HS-27A (cell line): ENCODE measurements at regions not wholly inside any gene's neighbourhood (a gene's known extent, or its start where the extent isn't known, plus 50 kb on each side); places are given as distances from the start of the nearest gene placed in this dataset.
"Not testable (repeated sequence)": the region's sequence is repeated elsewhere in the genome, so short reads cannot be mapped to it uniquely, and the experiment has no call there.

Source experiments
- DNase-seq: peaks from one replicate; pipeline ENCODE4 v3.0.0-alpha.2; 2012; ENCODE audit warnings: low read depth, missing footprints

DNA sequence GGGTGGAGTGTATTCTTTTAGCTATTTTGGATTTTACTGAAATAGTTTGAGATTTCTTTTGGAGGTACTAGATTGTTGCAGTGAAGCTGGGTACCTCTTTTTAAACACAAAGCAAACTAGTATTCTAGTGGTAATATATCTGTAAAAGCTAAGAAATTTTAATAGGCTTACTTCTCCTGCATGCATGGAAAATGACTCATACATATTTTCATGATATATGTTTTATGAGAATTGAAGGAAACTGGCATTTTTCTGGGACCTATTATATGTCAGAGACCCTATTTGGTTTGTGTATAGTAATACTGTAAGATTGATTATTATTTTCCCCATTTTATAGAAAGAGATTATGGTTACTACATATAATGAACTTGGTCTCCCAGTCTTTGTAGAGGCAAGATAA, 851.0 kb downstream of the DIPK2A start:
- peak; percentile 23 for DNase-seq

DNA sequence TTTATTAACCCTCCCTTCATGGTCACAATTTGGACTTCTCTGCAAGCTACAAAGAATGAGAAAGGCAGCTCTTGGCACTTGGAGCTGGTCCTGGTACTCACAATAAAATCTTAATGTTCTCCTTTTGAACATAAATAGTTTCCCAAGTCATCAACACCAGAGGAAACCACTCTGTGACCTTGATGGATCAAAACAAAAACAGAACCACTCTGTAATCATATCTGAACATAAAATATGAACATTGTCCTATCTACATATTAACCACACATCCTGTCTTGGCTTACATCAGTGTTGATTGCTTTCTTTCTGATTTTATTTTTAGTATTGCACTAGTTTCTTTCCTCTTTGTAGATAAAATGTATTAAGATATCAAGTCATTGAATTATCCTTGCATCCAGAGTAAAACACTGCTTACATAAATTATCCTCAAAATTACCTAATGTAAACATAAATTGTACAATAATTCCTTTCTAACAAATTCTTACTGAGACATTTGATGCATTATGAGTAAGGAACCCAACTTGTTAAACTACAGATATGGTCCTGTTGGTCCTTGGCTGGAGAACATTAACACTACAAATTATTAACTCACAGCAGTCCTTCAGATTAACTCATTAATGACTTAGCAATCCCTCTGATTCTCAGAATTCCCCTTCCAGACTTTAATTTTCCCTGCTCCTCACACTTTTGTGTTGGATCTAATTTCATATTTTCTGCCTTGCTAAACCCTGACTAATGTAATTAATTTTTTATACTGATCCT, 860.5 kb downstream of the DIPK2A start:
- DNase-seq, result no peak

- DNase-seq, result no peak
Observed at GRCh38 chr3:144839991-144840390, 868.4 kb downstream of the DIPK2A start.

- DNase-seq, result no peak
Observed at GRCh38 chr3:144840866-144841265, 869.2 kb downstream of the DIPK2A start.

- DNase-seq, result no peak
Observed at GRCh38 chr3:144843099-144843498, 871.5 kb downstream of the DIPK2A start.

GRCh38 chr3:144852999-144853398, 881.4 kb downstream of the DIPK2A start:
- no peak for DNase-seq

DNA sequence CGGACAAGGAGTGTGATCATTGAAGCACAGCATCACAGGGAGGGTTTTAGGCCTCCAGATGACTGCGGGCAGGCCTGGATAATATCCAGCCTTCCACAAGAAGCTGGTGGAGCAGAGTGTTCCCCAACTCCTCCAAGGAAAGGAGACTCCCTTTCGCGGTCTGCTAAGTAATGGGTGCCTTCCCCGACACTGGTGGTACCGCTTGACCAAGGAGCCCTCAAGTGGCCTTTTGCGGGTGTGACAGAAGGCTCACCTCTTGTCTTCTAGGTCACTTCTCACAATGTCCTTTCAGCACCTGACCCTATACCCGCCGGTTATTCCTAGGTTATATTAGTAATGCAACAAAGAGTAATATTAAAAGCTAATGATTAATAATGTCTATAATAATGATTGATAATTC, 882.4 kb downstream of the DIPK2A start:
- DNase-seq, result not testable (repeated sequence)

GRCh38 chr3:144859161-144859560, 887.5 kb downstream of the DIPK2A start:
- DNase-seq, result no peak

- no peak for DNase-seq
Observed at GRCh38 chr3:144864646-144865045, 893.0 kb downstream of the DIPK2A start.

DNA sequence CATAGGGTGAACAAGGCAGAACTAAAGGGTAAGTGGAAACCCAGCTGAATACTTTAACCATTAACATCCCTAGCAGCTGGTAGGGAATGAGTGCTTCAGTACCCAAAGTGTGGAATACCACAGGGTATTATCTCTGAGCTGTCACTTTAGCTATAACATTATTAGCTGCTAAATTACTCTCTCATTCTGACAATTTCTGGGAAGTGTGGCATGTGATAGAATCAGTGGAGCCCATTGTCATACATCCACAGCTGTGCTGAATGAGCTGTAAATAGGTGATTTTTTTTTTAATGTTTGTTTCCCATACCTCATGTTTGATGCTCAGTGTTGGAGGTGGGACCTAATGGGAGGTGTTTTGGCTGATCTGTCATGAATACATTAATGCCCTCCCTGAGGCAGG, 894.3 kb downstream of the DIPK2A start:
- no peak for DNase-seq

- DNase-seq, result no peak
Observed at GRCh38 chr3:144866476-144866875, 894.9 kb downstream of the DIPK2A start.

DNA sequence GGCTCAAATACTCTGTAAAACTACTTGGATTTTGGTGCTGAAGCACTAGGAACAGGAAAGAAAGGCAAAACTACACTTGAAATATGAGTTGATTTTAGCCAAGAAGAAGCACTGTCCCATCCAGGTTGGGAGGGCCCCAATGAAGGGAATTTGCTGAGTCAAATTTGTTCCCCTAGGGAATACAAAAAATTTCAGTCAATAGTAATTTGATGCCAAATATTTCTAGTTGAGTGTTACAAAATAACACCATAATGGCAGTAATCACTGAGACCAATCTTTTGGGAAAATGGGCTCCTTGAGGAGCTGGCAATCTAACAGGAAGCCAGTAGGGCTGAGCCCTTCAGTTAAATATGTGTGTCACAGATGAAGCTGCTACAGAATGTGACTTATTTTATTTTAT, 896.9 kb downstream of the DIPK2A start:
- no peak for DNase-seq

DNA sequence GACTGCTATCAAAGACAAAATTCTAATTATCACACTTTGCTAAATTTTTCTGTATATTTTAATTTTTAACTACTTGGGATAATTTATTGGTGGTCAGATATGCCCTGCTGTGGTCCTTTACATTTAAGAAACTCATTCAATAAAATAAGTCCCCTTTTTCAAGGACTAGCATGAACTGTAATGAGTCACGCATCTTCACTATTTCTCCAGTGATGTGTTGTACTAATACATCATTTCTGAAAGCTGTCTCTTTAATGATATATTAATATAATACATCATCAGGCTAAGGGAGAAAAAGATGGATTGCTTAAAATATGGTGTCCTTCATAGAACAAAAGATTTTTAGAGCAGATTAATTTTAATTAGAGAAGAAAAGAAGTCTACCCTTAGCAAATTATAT, 901.4 kb downstream of the DIPK2A start:
- no peak for DNase-seq

DNA sequence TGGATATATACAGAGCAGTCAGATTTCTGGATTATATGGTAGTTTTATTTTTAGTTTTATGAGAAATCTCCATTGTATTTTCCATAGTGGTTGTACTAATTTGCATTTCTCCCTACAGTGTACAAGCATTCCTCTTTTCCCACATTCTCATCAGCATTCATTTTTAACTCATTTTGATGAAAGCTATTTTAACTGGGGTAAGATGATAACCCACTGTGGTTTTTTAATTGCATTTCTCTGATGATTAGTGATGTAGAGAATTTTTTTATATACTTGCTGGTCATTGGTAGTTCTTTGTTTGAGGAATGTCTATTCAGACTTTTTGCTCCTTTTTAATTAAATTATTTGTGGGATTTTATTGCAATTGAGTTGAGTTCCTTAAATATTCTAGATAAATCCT, 903.6 kb downstream of the DIPK2A start:
- DNase-seq, result no peak

- no peak for DNase-seq
Observed at GRCh38 chr3:144877356-144877755, 905.7 kb downstream of the DIPK2A start.

DNA sequence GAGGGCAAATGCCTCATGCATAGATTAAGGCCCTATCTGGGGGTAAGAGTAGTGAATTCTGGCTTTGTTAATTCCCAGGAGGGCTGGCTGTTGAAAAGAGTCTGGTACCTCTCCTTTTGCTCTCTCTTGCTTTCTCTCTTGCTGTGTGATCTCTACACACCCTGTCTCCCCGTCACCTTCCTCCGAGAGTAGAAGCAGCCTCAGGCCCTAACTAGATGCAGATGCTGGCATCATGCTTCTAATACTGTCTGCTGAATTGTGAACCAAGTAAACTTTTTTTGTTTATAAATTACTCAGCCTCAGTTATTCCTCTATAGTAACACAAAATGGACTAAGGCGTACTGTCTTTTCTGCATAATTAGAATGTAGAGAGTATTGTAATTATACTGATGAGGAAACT, 908.1 kb downstream of the DIPK2A start:
- no peak for DNase-seq

DNA sequence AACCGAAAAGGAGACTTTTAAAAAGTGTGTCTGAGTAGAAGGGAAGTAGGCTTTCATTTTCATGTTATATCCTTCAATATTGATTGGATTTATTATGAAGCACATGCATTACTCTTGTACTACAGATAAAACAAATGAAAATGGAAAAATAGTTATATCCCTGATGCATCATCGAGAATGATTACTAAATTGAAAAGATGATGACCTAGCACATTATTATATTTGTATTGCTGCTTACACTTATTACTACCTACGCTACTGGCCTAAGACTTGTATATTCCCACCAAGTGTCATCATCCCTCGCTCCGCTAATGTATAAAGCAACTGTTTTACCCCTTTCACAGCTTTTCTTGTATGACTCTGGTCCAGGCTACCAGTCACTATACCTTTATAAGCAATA, 922.4 kb downstream of the DIPK2A start:
- no peak for DNase-seq

- no peak for DNase-seq
Observed at GRCh38 chr3:144894576-144894975, 923.0 kb downstream of the DIPK2A start.

- no peak for DNase-seq
Observed at GRCh38 chr3:144900366-144900765, 928.7 kb downstream of the DIPK2A start.

DNA sequence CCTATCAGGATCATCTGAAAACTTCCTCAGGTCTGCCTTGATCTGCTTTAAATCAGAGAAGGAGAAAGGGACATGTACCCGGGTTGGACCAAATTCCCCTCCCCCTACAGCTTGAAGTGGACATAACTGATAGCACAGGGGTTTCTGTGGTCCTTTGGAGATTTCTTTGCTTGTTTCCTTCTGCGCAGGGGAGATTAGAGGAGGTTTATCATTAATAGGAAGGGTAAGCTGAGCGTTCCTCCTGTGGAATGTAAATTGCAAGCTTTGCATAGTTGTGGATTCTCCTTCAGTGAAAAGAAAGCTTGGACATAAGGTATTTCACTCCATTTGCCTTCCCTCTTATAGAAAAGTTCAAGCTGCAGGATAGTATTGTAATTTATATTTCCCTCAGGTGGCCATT, 936.0 kb downstream of the DIPK2A start:
- not testable (repeated sequence) for DNase-seq

GRCh38 chr3:144912968-144913367, 941.3 kb downstream of the DIPK2A start:
- no peak for DNase-seq

DNA sequence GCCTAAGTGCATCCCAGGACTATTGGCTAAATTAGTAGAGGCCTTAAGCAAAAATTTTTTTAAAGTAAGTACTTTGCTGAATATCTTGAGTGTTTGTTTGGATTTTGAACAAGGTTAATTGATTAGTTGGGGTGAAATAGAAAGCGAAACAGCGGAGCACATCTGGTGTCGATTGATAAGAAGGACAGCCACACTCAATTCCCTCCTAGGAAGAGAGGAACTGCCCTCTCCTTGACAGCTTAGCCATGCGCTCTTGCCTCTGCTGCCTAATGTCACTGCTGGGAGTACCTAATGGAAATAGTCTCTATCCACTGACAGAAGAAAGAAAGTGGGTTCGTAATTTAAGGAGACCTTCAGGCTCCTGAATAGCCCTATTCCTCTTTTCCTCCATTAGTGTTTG, 943.6 kb downstream of the DIPK2A start:
- DNase-seq, result no peak

DNA sequence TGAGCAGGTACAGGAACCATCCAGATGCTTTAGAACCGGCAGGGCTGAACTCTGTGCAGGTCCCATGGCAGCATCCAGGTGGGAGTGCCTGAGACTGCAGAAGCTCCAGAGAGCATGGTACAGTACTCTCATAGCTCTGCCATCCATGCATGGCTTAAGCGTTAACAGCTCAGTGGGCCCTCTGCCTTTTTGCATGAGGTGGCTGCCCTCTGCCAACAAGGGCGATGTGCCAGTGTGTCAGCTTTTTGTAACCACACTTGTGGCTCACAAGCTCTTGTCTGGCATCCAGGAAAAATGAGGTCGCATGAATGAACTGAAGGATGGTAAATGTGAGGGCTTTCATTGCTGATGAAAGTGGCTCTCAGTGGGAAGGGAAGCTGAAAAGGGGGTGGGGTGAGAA, 950.1 kb downstream of the DIPK2A start:
- no peak for DNase-seq

DNA sequence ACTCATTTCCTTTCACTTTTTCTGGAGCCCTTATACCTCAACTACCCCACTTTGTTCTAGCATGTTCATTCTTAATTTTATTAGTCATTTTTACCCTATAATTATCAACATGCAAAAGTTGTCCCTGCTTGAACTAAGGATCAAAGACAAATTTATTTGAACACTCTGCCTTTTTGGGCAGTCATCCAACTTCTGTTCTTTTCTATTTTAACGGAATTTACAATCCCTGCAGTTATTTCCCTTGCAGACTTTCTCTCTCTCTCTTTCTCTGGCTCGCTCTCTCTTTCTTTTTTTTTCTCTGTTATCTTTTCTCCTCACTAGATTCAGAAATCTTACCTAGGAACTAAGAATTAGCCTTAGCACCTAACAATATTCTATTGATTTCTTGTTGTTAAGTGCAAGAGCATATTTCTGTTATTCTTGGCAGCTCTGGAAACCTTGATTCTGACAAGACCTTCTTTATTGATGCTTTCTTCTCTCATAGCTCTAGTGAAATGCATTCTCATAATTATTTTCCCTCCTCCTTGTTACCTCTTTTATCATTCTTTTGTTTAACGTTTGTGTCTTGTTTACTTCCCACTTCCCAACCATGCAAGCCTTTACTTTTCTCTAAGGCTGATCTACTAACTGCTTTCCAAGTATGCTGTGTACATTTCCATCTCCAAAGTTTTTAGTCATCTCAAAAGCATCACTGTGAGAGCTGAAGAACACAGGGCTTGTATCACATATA, 951.6 kb downstream of the DIPK2A start:
- no peak for DNase-seq
